Renal cortical epithelial cell (primary cell): ENCODE measurements at regions not wholly inside any gene's neighbourhood (a gene's known extent, or its start where the extent isn't known, plus 50 kb on each side); places are given as distances from the start of the nearest gene placed in this dataset.
"Not testable (repeated sequence)": the region's sequence is repeated elsewhere in the genome, so short reads cannot be mapped to it uniquely, and the experiment has no call there.

ENCODE experiments used
- DNase-seq: peaks from one replicate; pipeline ENCODE4 v3.0.0-alpha.2; 2011; ENCODE audit warnings: low read depth

DNA sequence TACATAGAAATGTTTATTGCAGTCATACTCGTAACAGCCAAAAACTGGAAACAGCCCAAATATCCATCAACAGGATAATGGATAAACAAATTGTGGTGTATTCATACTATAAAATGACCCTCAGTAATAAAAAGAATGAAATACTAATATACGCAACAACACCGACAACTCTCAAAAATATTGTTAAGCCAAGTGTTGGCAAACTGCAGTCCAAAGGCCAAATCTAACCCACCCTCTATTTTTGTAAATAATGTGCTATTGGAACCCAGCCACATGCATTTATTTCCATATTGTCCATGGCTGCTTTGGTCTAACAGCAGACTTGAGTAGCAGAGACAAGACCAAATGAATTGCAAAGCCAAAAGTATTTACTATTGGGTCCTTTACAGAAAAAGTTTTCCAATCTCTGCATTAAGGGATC is 151.0 kb downstream of the MREG start:
- DNase-seq: no peak

DNA sequence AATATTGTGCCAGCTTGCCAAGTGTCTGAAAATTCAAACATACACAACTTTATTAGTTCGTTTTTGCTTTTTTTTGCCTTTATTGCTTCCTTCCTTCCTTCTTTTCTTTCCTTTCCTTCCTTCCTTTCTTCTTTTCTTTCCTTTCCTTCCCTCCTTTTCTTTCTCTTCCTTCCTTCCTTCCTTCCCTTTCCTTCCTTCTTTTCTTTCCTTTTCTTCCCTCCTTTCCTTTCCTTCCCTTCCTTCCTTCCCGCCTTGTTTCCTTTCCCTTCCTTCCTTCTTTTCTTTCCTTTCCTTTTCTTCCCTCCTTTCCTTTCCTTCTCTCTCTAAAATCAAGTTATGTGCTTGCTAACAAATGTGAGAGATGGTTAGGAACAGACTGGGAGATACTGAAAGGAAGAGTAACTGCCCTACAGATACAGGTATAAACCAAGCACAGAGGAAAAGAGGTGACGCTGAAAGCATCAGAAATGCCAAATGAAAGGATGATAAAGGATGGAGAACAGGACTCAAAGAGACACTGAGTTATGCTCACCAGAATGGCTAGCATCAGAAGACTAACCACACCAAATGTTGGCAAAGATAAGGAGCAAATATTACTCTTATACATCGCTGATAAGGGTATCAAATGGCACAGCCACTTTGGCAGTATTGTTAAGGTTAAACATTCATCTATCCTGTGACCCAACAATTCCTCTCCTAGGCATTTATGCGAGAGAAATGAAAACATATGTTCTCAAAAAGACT is 151.6 kb downstream of the MREG start:
- no peak for DNase-seq

GRCh38 chr2:215856080-215856479 is 157.3 kb downstream of the MREG start:
- DNase-seq: no peak

DNA sequence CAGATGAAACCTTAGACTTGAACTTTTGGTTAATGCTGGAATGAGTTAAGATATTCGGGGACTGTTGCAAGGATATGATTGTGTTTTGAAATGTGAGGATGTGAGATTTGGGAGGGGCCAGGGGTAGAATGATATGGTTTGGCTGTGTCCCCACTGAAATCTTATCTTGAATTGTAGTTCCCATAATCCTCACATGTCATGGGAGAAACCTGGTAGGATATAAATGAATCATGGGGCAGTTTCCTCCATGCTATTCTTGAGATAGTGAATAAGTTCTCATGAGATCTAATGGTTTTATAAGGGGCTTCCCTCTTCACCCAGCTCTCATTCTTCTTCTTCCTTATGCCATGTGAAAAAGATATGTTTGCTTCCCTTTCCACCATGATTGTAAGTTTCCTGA is 158.0 kb downstream of the MREG start:
- DNase-seq: not testable (repeated sequence)

GRCh38 chr2:215854008-215854407 is 159.3 kb downstream of the MREG start:
- DNase-seq: no peak

DNA sequence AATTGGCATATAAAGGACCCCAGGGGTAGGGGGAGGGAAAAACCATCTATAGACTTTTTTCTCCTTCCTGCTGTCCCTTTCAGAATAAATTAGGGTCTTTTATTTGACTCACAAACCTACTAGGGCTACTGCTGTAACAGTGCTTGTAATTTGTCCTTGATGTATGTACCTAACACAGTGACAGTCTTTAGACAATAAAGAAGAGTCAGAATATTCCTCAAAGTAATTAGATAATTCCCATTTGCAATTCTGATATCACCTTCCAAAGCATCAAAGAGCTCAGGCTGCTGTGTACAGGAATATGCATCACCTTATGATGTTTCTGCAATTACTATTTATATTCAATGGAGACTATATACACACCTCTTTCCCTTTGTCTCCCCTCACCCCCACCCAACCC is 161.7 kb downstream of the MREG start:
- no peak for DNase-seq

GRCh38 chr2:215851082-215851481 is 162.3 kb downstream of the MREG start:
- peak; percentile 44 for DNase-seq

- DNase-seq: no peak
Observed at GRCh38 chr2:215850380-215850779, 163.0 kb downstream of the MREG start.

DNA sequence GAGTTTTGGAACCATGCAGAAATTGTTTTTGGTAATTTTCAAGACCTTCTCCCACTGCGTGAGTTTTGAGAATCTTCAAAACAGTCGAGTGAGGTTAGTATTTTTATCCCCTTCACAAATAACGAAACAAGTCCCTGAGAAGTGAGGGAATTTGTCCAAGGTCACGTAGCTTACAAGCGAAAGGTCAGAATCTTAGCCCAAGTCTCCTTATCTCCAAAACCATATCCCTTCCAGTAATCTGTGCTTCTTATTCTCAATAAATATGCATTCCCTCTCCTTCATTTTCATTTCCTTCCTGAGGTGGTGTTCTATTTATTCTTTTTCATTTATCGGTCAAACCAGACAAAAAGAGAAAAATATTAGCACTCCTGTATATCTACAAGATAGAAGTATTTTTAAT is 163.6 kb downstream of the MREG start:
- DNase-seq: no peak

GRCh38 chr2:215848698-215849097 is 164.7 kb downstream of the MREG start:
- DNase-seq: no peak

- no peak for DNase-seq
Observed at GRCh38 chr2:215848146-215848545, 165.2 kb downstream of the MREG start.

DNA sequence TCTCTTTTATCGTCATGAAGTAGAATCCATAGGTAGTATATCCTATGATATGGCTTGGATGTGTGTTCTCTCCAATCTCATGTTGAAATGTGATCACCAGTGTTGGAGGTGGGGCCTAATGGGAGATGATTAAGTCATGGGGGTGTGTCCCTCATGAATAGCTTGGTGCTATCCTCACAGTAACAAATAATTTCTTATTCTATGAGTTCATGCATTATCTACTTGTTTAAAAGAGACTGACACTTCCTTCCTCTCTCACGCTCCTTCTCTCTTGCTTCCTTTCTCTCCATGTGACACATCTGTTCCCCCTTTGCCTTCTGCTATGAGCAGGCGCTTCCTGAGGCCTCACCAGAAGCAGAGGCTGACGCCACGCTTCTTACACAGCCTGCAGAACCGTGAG is 165.6 kb downstream of the MREG start:
- no peak for DNase-seq

DNA sequence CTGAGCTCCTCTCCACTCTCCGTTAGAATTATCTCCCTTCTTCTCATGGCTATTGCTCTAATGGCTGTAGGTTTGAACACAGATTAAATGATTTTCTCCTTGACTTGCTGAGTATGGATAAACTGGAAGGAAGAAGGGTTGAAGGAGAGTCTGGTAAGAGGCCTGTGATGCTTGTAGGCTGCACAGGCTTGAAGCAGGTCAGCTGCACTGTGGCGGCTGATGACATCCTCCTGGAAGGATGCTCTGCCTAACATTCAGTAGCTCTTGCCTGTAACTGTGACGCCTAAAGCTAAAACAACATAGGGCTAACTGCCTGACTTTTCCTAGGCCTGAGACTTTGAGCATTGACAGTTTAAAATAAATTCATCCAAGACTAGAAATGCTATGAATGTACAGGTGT is 166.3 kb downstream of the MREG start:
- DNase-seq: no peak

GRCh38 chr2:215845839-215846586 is 167.3 kb downstream of the MREG start:
- DNase-seq: no peak

DNA sequence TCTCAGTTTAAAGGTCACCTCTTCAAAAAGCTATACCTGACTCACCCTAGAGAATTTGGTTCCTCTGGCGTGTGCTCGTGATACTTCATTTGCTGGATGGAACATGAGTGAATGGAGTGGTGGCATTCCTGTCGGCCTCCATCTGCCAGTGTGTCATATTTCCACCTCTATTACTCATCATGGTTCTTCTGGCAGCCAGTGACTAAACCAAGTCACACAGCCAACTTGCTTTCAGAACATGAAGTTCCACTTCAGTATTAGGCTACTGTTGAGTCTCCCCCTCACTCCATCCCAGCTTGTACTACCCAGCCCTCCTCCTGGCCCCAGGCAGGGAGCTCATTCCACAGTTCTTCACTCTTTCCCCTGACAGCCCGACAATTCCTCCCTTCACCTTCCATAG is 169.8 kb downstream of the MREG start:
- peak; percentile 94 for DNase-seq

DNA sequence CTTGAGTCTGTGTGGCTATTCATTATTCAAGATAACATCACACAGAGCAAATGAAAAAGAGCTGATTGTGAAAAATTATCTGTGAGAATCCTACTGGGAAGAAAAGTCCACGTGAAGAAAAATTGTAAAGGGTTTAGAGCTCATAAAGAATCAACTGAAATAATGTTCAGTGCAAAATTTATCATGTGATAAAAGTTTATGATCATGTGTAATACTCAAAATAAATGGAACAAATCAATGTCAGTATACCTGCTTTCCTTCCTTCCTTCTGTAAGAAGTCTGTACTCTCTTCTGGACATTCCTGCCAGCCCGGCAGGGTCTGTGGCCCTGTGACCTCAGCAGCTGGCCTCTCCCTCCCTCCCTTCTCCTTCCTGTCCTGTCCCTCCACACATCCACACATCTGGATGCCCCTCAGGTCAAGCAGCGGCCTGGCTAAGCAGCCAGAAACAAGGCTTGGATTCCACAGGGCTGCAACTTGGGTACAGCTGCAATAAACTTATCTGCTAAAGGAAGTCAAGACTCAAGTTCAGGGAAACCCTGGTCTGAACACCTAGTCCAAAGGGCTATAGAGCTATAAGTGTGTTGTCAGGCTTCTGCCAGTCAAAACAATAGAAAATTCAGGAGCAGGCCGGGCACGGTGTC is 172.1 kb downstream of the MREG start:
- no peak for DNase-seq

DNA sequence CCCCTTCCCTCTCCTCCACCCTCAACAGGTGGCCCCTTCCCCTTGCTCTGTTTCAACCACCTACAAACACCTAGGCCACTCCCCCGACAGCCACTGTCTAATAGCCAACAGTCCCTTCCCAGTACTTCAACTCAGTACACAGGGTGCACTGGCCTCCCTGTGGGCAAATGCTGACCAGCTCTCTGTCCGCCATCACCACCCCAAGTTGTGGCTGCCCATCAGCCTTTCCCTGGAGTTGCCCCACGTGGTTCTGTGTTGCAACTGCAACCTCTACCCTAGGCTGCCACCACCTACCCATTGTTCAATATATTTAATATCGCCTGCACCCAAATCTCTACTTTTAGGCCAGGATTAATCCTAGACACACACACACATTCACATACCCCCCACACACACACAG is 173.5 kb downstream of the MREG start:
- DNase-seq: no peak

DNA sequence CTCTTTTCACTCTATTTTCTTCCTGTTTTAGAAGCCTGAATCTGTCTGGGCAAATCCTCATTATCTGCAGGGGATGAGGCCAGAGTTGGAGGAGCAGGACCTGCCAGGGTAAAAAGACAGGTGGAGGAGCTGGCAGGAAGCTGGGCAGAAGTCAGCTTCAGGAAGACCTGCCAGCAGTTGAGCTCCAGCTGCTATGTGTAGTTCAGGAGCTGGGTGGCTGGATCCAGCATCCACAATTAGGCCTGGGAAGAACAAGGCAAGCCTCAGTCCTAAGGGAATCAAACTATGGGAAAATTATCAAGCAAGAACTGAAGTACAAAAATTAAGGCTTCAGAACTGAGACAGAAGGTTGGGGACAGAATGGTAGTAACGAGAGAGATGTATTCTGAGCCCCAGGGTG is 174.0 kb downstream of the MREG start:
- no peak for DNase-seq

DNA sequence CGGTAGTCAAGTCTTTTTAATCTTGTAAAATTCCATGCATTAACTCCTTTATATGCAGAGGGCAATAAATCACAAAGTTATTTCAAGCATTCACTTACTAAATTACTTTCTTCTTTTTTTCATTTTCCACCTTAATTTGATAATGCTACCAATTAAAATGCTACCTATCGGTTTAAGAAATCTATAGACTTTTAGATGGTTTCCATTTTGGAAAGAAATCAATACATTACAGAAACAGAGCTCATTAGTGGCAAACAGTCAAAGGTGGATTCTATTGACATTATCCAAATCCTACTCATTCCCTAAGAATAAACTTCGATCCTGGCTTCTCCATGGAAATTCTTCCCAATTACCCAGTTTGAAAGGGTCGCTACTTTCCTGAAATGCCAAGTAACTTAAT is 176.5 kb downstream of the MREG start:
- no peak for DNase-seq

GRCh38 chr2:215835657-215836056 is 177.7 kb downstream of the MREG start:
- no peak for DNase-seq

- no peak for DNase-seq
Observed at GRCh38 chr2:215835231-215835630, 178.1 kb downstream of the MREG start.

- peak; percentile 74 for DNase-seq
Observed at GRCh38 chr2:215833531-215834162, 179.7 kb downstream of the MREG start.

- peak; percentile 25 for DNase-seq
Observed at GRCh38 chr2:215832791-215833190, 180.6 kb downstream of the MREG start.
